ENCODE measurements at regions not wholly inside any gene's neighbourhood (a gene's known extent, or its start where the extent isn't known, plus 50 kb on each side); places are given as distances from the start of the nearest gene placed in this dataset.

DNA sequence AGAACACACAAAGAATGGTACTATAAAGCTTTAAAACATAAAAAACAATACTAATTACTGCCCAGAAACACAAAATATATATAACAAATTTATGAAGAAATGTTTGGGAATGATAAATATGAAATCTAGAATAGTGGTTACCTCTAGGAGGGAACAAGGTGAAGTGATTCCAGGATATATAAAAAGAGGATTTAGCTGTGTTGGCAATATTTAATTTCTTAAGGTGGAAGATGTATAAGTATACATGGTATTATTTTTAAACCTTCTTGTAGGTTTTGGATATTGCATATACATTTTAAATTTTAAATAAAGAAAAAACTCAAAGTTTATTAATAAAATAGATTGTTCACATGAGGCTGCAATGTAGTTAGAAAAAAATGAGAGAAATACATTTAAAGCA, 112.7 kb upstream of the ZNF618 start:
- TF ChIP-seq, protein P1, sequence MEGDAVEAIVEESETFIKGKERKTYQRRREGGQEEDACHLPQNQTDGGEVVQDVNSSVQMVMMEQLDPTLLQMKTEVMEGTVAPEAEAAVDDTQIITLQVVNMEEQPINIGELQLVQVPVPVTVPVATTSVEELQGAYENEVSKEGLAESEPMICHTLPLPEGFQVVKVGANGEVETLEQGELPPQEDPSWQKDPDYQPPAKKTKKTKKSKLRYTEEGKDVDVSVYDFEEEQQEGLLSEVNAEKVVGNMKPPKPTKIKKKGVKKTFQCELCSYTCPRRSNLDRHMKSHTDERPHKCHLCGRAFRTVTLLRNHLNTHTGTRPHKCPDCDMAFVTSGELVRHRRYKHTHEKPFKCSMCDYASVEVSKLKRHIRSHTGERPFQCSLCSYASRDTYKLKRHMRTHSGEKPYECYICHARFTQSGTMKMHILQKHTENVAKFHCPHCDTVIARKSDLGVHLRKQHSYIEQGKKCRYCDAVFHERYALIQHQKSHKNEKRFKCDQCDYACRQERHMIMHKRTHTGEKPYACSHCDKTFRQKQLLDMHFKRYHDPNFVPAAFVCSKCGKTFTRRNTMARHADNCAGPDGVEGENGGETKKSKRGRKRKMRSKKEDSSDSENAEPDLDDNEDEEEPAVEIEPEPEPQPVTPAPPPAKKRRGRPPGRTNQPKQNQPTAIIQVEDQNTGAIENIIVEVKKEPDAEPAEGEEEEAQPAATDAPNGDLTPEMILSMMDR (IDR thresholded peaks at IDR 0.05), result no peak
- TF ChIP-seq POLR2A (IDR thresholded peaks at IDR 0.05), result no peak
